ENCODE measurements at regions not wholly inside any gene's neighbourhood (a gene's known extent, or its start where the extent isn't known, plus 50 kb on each side); places are given as distances from the start of the nearest gene placed in this dataset.

DNA sequence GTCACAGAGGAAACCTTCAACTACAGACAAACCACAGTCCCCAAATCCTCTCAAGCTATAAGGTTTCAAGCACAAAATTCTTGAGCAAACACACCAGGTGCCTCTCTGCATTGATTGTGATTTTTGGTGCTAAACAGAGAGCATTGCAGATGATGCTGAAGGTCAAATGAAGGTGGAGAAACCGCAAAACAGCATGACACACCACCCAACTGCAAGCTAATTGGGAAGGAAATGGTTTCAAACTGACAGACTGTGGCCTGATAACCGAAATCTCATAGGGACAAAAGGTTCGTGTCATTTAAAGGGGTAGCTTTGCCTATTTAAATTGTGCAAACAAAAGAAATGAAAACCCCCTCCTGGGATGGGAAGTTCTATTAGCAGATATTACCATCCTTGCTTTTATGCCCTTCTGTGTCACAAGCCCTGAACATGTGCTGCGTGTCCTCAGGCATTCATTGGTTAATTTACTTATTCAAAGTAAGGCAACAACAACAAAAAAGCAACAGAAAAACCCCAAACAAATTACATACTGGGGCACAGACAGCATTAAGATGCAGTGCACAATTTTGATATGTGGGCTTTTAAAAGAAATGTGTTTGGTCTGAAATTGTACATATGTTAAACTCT, 154.9 kb downstream of the AQP4 start:
- no peak for ATAC-seq

DNA sequence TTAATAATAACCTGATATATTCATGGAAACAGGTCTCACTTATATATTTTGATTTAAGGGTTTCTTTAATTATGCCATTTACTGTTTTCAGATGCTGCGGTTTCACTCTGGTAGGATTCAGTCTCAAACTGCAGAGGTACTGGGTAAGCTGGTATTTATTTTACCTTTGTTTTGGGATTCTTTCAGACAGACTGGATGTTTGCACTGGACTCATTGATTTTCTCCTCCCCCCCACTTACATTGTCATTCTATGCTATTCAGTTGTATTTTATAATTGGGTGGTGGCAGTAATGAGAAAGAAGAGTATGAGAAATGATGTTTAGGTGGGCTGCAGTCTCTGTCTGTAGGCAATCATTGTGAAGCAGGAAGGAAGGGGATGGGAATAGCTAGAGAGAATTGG, 155.6 kb downstream of the AQP4 start:
- no peak for ATAC-seq
- TF ChIP-seq ZC3H10 (CRISPR knock-in tag; IDR thresholded peaks at IDR 0.05) (no peak), ZFP30 (CRISPR knock-in tag; IDR thresholded peaks at IDR 0.05) (no peak), RARB (CRISPR knock-in tag; IDR thresholded peaks at IDR 0.05) (no peak), ZNF8 (CRISPR knock-in tag; IDR thresholded peaks at IDR 0.05) (no peak), CSDC2 (CRISPR knock-in tag; IDR thresholded peaks at IDR 0.05) (no peak)

More for the DNA sequence above, 154.9 kb downstream of the AQP4 start:
- TF ChIP-seq, protein P1, sequence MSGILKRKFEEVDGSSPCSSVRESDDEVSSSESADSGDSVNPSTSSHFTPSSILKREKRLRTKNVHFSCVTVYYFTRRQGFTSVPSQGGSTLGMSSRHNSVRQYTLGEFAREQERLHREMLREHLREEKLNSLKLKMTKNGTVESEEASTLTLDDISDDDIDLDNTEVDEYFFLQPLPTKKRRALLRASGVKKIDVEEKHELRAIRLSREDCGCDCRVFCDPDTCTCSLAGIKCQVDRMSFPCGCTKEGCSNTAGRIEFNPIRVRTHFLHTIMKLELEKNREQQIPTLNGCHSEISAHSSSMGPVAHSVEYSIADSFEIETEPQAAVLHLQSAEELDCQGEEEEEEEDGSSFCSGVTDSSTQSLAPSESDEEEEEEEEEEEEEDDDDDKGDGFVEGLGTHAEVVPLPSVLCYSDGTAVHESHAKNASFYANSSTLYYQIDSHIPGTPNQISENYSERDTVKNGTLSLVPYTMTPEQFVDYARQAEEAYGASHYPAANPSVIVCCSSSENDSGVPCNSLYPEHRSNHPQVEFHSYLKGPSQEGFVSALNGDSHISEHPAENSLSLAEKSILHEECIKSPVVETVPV (CRISPR knock-in tag; IDR thresholded peaks at IDR 0.05): no peak
- TF ChIP-seq SNAI2 (CRISPR knock-in tag; IDR thresholded peaks at IDR 0.05) (no peak), ESRRG (CRISPR knock-in tag; IDR thresholded peaks at IDR 0.05) (no peak), OSR1 (CRISPR knock-in tag; IDR thresholded peaks at IDR 0.05) (no peak), GLIS3 (CRISPR knock-in tag; IDR thresholded peaks at IDR 0.05) (no peak), ZNF8 (CRISPR knock-in tag; IDR thresholded peaks at IDR 0.05) (no peak), TOX (CRISPR knock-in tag; IDR thresholded peaks at IDR 0.05; ENCODE audit: borderline replicate concordance) (no peak), BACH2 (CRISPR knock-in tag; IDR thresholded peaks at IDR 0.05; ENCODE audit: borderline replicate concordance) (no peak), ISL1 (CRISPR knock-in tag; IDR thresholded peaks at IDR 0.05) (no peak), ZNF565 (CRISPR knock-in tag; conservative IDR thresholded peaks at IDR 0.05; ENCODE audit: low read depth) (no peak), ZC3H10 (CRISPR knock-in tag; IDR thresholded peaks at IDR 0.05) (no peak), PPARA (CRISPR knock-in tag; IDR thresholded peaks at IDR 0.05; ENCODE audit: borderline replicate concordance) (no peak), ZNF70 (CRISPR knock-in tag; IDR thresholded peaks at IDR 0.05) (no peak), ZFP3 (CRISPR knock-in tag; IDR thresholded peaks at IDR 0.05) (no peak)
- TF ChIP-seq, protein P2, sequence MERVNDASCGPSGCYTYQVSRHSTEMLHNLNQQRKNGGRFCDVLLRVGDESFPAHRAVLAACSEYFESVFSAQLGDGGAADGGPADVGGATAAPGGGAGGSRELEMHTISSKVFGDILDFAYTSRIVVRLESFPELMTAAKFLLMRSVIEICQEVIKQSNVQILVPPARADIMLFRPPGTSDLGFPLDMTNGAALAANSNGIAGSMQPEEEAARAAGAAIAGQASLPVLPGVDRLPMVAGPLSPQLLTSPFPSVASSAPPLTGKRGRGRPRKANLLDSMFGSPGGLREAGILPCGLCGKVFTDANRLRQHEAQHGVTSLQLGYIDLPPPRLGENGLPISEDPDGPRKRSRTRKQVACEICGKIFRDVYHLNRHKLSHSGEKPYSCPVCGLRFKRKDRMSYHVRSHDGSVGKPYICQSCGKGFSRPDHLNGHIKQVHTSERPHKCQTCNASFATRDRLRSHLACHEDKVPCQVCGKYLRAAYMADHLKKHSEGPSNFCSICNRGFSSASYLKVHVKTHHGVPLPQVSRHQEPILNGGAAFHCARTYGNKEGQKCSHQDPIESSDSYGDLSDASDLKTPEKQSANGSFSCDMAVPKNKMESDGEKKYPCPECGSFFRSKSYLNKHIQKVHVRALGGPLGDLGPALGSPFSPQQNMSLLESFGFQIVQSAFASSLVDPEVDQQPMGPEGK (CRISPR knock-in tag; IDR thresholded peaks at IDR 0.05; ENCODE audit: borderline replicate concordance): no peak
- TF ChIP-seq, protein P3, sequence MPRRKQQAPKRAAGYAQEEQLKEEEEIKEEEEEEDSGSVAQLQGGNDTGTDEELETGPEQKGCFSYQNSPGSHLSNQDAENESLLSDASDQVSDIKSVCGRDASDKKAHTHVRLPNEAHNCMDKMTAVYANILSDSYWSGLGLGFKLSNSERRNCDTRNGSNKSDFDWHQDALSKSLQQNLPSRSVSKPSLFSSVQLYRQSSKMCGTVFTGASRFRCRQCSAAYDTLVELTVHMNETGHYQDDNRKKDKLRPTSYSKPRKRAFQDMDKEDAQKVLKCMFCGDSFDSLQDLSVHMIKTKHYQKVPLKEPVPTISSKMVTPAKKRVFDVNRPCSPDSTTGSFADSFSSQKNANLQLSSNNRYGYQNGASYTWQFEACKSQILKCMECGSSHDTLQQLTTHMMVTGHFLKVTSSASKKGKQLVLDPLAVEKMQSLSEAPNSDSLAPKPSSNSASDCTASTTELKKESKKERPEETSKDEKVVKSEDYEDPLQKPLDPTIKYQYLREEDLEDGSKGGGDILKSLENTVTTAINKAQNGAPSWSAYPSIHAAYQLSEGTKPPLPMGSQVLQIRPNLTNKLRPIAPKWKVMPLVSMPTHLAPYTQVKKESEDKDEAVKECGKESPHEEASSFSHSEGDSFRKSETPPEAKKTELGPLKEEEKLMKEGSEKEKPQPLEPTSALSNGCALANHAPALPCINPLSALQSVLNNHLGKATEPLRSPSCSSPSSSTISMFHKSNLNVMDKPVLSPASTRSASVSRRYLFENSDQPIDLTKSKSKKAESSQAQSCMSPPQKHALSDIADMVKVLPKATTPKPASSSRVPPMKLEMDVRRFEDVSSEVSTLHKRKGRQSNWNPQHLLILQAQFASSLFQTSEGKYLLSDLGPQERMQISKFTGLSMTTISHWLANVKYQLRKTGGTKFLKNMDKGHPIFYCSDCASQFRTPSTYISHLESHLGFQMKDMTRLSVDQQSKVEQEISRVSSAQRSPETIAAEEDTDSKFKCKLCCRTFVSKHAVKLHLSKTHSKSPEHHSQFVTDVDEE (CRISPR knock-in tag; IDR thresholded peaks at IDR 0.05): no peak

DNA sequence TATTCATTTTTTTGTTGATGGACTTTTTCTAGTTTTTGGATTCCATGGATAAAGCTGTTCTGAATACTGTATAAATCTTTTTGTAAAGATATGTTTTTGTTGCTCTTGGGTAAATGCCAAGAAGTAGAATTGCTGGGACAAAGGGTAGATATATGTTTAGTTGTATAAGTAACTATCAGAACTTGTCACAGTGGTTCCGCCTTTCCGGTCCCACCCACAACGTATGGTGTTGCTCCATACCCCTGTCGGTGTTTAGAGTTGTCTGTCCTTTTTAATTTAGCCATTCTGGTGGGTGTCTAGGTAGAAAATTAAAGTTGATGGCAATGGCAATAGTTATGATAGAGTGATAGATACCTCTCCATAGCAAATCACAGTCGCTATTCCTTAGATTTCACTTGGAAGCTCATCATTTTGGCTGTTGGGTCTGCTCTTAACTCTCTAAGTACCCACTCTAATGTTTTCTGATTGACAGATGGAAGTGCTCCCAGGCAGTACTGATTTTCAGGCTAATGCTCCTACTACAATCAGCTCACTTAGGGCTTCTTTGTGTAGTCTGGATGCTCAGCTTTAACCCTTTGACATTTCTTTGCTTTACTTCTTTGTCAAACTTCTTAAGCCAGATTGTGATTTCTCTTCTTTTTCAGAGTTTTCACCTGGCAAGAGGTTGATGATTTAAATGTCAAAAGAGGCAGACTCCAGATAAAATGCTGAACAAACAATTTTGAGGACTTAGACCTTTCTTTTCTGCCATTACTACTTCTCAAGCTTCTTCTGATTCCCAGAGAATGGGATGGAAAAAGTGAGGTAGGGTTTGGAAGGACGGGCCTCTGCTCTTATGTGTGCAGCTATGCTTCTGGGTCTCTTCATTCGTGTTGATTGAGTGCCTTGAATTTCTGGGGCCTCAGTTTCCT, 156.4 kb downstream of the AQP4 start:
- ATAC-seq: no peak
- TF ChIP-seq RARB (CRISPR knock-in tag; IDR thresholded peaks at IDR 0.05) (no peak), ZNF565 (CRISPR knock-in tag; conservative IDR thresholded peaks at IDR 0.05; ENCODE audit: low read depth) (no peak), ESRRG (CRISPR knock-in tag; IDR thresholded peaks at IDR 0.05) (no peak), CSDC2 (CRISPR knock-in tag; IDR thresholded peaks at IDR 0.05) (no peak), ZNF70 (CRISPR knock-in tag; IDR thresholded peaks at IDR 0.05) (no peak), ZFP3 (CRISPR knock-in tag; IDR thresholded peaks at IDR 0.05) (no peak), OSR1 (CRISPR knock-in tag; IDR thresholded peaks at IDR 0.05) (no peak), ZC3H10 (CRISPR knock-in tag; IDR thresholded peaks at IDR 0.05) (no peak), TCF4 (CRISPR knock-in tag; IDR thresholded peaks at IDR 0.05; ENCODE audit: borderline replicate concordance) (no peak), BACH2 (CRISPR knock-in tag; IDR thresholded peaks at IDR 0.05; ENCODE audit: borderline replicate concordance) (no peak), GLIS3 (CRISPR knock-in tag; IDR thresholded peaks at IDR 0.05) (no peak), ARNTL (CRISPR knock-in tag; IDR thresholded peaks at IDR 0.05; ENCODE audit: borderline replicate concordance, low read depth) (no peak), PPARA (CRISPR knock-in tag; IDR thresholded peaks at IDR 0.05; ENCODE audit: borderline replicate concordance) (no peak), SNAI2 (CRISPR knock-in tag; IDR thresholded peaks at IDR 0.05) (no peak), ISL1 (CRISPR knock-in tag; IDR thresholded peaks at IDR 0.05) (no peak)
- TF ChIP-seq, protein P2 (CRISPR knock-in tag; IDR thresholded peaks at IDR 0.05; ENCODE audit: borderline replicate concordance): no peak
- TF ChIP-seq, protein P4, sequence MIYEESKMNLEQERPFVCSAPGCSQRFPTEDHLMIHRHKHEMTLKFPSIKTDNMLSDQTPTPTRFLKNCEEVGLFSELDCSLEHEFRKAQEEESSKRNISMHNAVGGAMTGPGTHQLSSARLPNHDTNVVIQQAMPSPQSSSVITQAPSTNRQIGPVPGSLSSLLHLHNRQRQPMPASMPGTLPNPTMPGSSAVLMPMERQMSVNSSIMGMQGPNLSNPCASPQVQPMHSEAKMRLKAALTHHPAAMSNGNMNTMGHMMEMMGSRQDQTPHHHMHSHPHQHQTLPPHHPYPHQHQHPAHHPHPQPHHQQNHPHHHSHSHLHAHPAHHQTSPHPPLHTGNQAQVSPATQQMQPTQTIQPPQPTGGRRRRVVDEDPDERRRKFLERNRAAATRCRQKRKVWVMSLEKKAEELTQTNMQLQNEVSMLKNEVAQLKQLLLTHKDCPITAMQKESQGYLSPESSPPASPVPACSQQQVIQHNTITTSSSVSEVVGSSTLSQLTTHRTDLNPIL (CRISPR knock-in tag; IDR thresholded peaks at IDR 0.05; ENCODE audit: low read depth): no peak
- TF ChIP-seq, protein P1 (CRISPR knock-in tag; IDR thresholded peaks at IDR 0.05): no peak
